ELR (cell line): ENCODE measurements at regions not wholly inside any gene's neighbourhood (a gene's known extent, or its start where the extent isn't known, plus 50 kb on each side); places are given as distances from the start of the nearest gene placed in this dataset.

Experiments
- DNase-seq: peaks from one replicate; pipeline ENCODE4 v3.0.0-alpha.2; 2015; ENCODE audit warnings: low read depth

- no peak for DNase-seq
Observed at GRCh38 chr2:12113412-12113811, 367.0 kb downstream of the LPIN1 start.

- no peak for DNase-seq
Observed at GRCh38 chr2:12114816-12115215, 368.4 kb downstream of the LPIN1 start.

GRCh38 chr2:12116228-12116750 lies 369.9 kb downstream of the LPIN1 start:
- DNase-seq = no peak

GRCh38 chr2:12119841-12120240 lies 373.4 kb downstream of the LPIN1 start:
- DNase-seq = peak; percentile 78

- DNase-seq = peak; percentile 91
Observed at GRCh38 chr2:12120281-12121150, 374.1 kb downstream of the LPIN1 start.

- DNase-seq = no peak
Observed at GRCh38 chr2:12124790-12125189, 378.4 kb downstream of the LPIN1 start.

GRCh38 chr2:12126318-12126717 lies 379.9 kb downstream of the LPIN1 start:
- no peak for DNase-seq

GRCh38 chr2:12127638-12128037 lies 381.2 kb downstream of the LPIN1 start:
- DNase-seq = no peak

GRCh38 chr2:12131975-12132374 lies 385.5 kb downstream of the LPIN1 start:
- peak; percentile 4 for DNase-seq

GRCh38 chr2:12141618-12142258 lies 395.3 kb downstream of the LPIN1 start:
- DNase-seq = no peak

GRCh38 chr2:12151716-12152115 lies 405.3 kb downstream of the LPIN1 start:
- DNase-seq = peak; percentile 36

GRCh38 chr2:12152888-12153287 lies 406.5 kb downstream of the LPIN1 start:
- no peak for DNase-seq

GRCh38 chr2:12155303-12156051 lies 409.0 kb downstream of the LPIN1 start:
- DNase-seq = peak; percentile 87

GRCh38 chr2:12156349-12156748 lies 409.9 kb downstream of the LPIN1 start:
- DNase-seq = no peak

GRCh38 chr2:12161085-12161484 lies 414.7 kb downstream of the LPIN1 start:
- no peak for DNase-seq

- no peak for DNase-seq
Observed at GRCh38 chr2:12162269-12163247, 416.1 kb downstream of the LPIN1 start.

GRCh38 chr2:12163866-12164265 lies 417.4 kb downstream of the LPIN1 start:
- DNase-seq = no peak

- no peak for DNase-seq
Observed at GRCh38 chr2:12164689-12165088, 418.3 kb downstream of the LPIN1 start.

- no peak for DNase-seq
Observed at GRCh38 chr2:12167525-12168317, 421.3 kb downstream of the LPIN1 start.

- DNase-seq = no peak
Observed at GRCh38 chr2:12168354-12168753, 421.9 kb downstream of the LPIN1 start.
